Uterus (tissue), 2 donors: ENCODE measurements at regions not wholly inside any gene's neighbourhood (a gene's known extent, or its start where the extent isn't known, plus 50 kb on each side); places are given as distances from the start of the nearest gene placed in this dataset.

Source experiments
- POLR2A ChIP-seq, 2 donors: fragments of 450-650 bp; IDR thresholded peaks; one replicate each; pipeline ENCODE4 v1.6.1; 2016; ENCODE audit warnings: antibody characterized with exemption in 2 of 2, mild to moderate bottlenecking in 1 of 2, moderate library complexity in 1 of 2
- TF ChIP-seq, protein P1 (sequence below), 4 experiments: fragments of 200-600 bp in 2 of 4; fragments of 450-650 bp in 2 of 4; sonication (generic) in 2 of 4; IDR thresholded peaks; one replicate each; pipeline ENCODE4 v1.5.1; 2016 to 2019; ENCODE audit warnings: antibody characterized with exemption in 4 of 4, mild to moderate bottlenecking in 2 of 4, moderate library complexity in 1 of 4

GRCh38 chr4:38365748-38366310 lies 298.2 kb upstream of the KLF3 start:
- TF ChIP-seq, protein P1, sequence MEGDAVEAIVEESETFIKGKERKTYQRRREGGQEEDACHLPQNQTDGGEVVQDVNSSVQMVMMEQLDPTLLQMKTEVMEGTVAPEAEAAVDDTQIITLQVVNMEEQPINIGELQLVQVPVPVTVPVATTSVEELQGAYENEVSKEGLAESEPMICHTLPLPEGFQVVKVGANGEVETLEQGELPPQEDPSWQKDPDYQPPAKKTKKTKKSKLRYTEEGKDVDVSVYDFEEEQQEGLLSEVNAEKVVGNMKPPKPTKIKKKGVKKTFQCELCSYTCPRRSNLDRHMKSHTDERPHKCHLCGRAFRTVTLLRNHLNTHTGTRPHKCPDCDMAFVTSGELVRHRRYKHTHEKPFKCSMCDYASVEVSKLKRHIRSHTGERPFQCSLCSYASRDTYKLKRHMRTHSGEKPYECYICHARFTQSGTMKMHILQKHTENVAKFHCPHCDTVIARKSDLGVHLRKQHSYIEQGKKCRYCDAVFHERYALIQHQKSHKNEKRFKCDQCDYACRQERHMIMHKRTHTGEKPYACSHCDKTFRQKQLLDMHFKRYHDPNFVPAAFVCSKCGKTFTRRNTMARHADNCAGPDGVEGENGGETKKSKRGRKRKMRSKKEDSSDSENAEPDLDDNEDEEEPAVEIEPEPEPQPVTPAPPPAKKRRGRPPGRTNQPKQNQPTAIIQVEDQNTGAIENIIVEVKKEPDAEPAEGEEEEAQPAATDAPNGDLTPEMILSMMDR (IDR thresholded peaks at IDR 0.05): no peak
- TF ChIP-seq POLR2A (IDR thresholded peaks at IDR 0.05): no peak
